ENCODE measurements at regions not wholly inside any gene's neighbourhood (a gene's known extent, or its start where the extent isn't known, plus 50 kb on each side); places are given as distances from the start of the nearest gene placed in this dataset.

DNA sequence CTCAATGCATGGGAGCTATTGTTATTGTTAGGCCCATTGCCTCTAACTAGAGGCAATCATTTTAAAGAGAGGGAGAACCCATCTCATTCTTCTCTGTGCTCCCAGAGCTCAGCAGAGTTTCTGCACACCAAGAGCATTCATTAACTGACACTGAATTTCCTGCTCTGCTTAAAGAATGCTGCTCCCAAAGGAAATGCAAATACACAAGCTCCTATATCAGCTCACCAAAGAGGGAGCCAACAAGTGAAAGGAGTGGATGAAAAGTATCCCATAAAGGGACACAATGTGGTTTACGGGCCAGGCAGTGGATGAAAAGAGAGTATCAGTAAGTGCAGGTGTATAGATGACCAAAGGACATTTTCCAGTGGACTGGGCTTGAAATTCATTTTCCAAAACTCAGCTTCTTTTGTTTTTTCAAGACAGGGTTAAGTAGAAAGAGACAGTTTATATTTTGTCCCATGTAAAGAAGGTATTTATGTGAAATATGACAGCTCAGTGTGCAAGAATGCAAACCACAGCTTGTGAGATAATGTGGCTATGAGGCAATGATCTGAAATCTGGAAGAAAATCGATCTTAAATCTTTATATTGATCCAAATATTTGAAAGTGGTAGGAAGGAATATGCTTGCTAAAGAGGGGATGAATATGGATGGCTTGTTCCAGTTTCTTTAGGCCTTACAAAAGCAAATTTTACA lies 207.7 kb upstream of the CAMK1G start:
- TF ChIP-seq EZH2 (IDR thresholded peaks at IDR 0.05; ENCODE audit: insufficient read depth, poor library complexity, severe bottlenecking), result no peak
- TF ChIP-seq EZH2phosphoT487 (IDR thresholded peaks at IDR 0.05; ENCODE audit: insufficient read depth, low read depth), result no peak
